ENCODE measurements at regions not wholly inside any gene's neighbourhood (a gene's known extent, or its start where the extent isn't known, plus 50 kb on each side); places are given as distances from the start of the nearest gene placed in this dataset.

- no peak for DNase-seq (ENCODE audit: low read depth)
- H3K4me3 ChIP-seq (ENCODE audit: low read depth, low read length): no peak overlapping the region
- TF ChIP-seq CTCF (IDR thresholded peaks at IDR 0.05; ENCODE audit: control insufficient read depth, extremely low read depth, insufficient read depth): no peak
Observed at GRCh38 chr11:41947392-41947791, 487.9 kb upstream of the LRRC4C start.

GRCh38 chr11:41950470-41951143, 491.2 kb upstream of the LRRC4C start:
- H3K4me3 ChIP-seq (ENCODE audit: low read depth, low read length): no peak overlapping the region
- TF ChIP-seq CTCF (IDR thresholded peaks at IDR 0.05; ENCODE audit: control insufficient read depth, extremely low read depth, insufficient read depth): no peak
- no peak for DNase-seq (ENCODE audit: low read depth)

- no peak for TF ChIP-seq CTCF (IDR thresholded peaks at IDR 0.05; ENCODE audit: control insufficient read depth, extremely low read depth, insufficient read depth)
- DNase-seq (ENCODE audit: low read depth): no peak
- H3K4me3 ChIP-seq (ENCODE audit: low read depth, low read length): no peak overlapping the region
Observed at GRCh38 chr11:41954034-41954433, 494.6 kb upstream of the LRRC4C start.

- no peak for DNase-seq (ENCODE audit: low read depth)
- no peak for TF ChIP-seq CTCF (IDR thresholded peaks at IDR 0.05; ENCODE audit: control insufficient read depth, extremely low read depth, insufficient read depth)
- H3K4me3 ChIP-seq (ENCODE audit: low read depth, low read length): no peak overlapping the region
Observed at GRCh38 chr11:41955066-41955465, 495.6 kb upstream of the LRRC4C start.

GRCh38 chr11:41955635-41956400, 496.4 kb upstream of the LRRC4C start:
- H3K4me3 ChIP-seq (ENCODE audit: low read depth, low read length): no peak overlapping the region
- no peak for TF ChIP-seq CTCF (IDR thresholded peaks at IDR 0.05; ENCODE audit: control insufficient read depth, extremely low read depth, insufficient read depth)
- DNase-seq (ENCODE audit: low read depth): no peak

- DNase-seq (ENCODE audit: low read depth): peak; percentile 76
- no peak for TF ChIP-seq CTCF (IDR thresholded peaks at IDR 0.05; ENCODE audit: control insufficient read depth, extremely low read depth, insufficient read depth)
- H3K4me3 ChIP-seq (ENCODE audit: low read depth, low read length): no peak overlapping the region
Observed at GRCh38 chr11:41963406-41963805, 504.0 kb upstream of the LRRC4C start.
